HG02610 (cell line): ENCODE measurements at regions not wholly inside any gene's neighbourhood (a gene's known extent, or its start where the extent isn't known, plus 50 kb on each side); places are given as distances from the start of the nearest gene placed in this dataset.

Source experiments
- ATAC-seq: cut with Tn5 transposase; IDR thresholded peaks from one replicate; pipeline ENCODE4 v1.9.1; 2021; ENCODE audit warnings: mild to moderate bottlenecking, moderate library complexity; ENCODE audit not compliant: unreplicated experiment

GRCh38 chr18:38413193-38413592, 847.6 kb upstream of the CELF4 start:
- no peak for ATAC-seq

- ATAC-seq: no peak
Observed at GRCh38 chr18:38406607-38407006, 841.0 kb upstream of the CELF4 start.

- no peak for ATAC-seq
Observed at GRCh38 chr18:38402509-38402908, 836.9 kb upstream of the CELF4 start.

DNA sequence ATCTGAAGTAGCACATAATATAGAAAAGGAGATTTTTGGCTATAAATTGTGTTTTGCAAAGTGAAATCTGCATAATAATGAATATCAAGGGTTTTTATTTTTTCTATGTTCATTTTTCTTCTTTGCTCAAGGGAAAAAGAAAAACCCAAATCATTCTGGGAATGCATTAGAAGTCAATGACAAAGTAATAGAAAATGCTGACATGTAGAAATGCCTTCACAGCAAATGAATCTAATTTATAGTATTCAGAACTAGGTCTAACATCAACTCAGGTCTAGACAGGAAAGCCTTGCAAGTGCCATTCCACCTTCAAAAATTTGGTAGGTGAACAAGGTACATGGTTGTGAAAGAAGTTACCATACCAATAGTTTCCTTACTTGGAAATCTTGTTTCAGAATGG, 831.5 kb upstream of the CELF4 start:
- no peak for ATAC-seq

DNA sequence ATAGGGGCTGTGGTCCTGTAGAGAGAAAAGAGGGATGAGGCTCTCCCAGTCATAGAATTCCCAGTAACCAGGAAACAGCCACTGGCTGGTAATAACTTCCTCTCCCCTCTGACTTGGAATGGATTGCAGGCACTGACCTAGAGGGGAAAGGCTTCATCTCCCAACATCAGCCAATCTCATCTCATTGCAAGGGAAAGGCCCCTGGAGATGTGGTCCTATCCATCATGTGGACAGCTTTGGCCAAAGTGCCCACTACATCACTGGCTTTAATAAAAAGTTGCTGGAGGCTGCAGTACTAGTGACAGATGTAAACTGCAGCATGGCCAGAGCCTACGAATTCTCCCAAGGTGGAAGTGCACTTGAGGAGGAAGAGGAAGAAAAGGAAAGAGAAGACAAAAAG, 820.5 kb upstream of the CELF4 start:
- ATAC-seq: no peak

- peak; percentile 58 for ATAC-seq
Observed at GRCh38 chr18:38369772-38370690, 804.4 kb upstream of the CELF4 start.

- ATAC-seq: no peak
Observed at GRCh38 chr18:38368886-38369285, 803.3 kb upstream of the CELF4 start.

DNA sequence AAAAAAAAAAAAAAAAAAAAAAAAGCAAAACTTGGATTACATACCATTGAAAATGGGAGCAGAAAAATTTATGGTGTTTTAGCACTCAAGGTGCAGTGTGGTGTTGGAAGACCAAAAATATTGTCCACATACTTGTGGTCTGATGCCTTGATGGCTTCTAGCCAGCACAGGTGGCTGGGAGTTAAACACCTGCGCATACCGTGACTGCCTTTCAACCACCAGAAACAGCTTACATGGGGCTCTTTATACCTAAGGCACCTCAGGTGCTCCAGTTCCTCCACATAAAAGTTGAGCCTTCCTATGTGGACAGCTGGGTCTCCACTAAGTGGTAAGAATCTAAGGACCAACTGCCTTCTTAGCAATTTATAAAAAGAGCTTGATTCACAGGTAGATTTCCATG, 802.6 kb upstream of the CELF4 start:
- no peak for ATAC-seq

- no peak for ATAC-seq
Observed at GRCh38 chr18:38367473-38367872, 801.9 kb upstream of the CELF4 start.

- no peak for ATAC-seq
Observed at GRCh38 chr18:38362286-38362792, 796.7 kb upstream of the CELF4 start.

- ATAC-seq: no peak
Observed at GRCh38 chr18:38358805-38359657, 793.4 kb upstream of the CELF4 start.

DNA sequence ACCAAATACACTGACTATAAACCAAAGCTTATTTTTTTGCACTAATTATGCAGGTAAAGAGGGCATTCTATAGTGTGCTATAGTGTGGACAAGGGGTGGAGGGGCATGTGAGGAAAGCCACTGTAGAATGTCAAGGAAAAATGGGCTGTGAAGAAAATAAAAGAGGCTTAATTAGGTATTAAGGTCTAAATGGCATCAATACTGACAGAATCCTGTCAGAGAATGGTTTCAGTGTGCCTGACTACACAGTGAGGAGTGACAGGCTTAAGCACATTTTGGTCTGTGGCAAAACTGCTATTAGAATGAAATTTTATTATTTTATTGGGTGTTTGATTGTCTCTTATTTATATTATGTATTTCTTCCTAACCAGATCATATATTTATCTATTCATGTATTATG, 787.6 kb upstream of the CELF4 start:
- no peak for ATAC-seq

DNA sequence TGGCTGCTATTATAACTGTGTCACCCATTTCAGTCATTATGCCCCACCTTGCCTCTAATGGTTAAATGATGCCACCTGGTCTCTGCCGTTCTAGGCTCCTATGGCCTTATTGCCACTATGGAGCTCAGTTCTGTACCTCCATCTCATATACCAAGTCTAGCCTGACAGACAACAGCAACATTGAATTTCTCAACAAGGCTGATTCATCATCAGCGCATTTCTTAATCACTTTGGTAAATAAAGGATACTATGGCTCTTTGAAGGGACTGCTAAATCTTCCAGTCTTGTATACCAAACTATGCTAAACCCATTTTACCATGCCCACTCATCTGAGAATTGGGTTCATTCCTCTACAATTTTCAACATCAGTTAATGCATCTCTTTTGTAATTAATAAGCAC, 784.5 kb upstream of the CELF4 start:
- no peak for ATAC-seq

DNA sequence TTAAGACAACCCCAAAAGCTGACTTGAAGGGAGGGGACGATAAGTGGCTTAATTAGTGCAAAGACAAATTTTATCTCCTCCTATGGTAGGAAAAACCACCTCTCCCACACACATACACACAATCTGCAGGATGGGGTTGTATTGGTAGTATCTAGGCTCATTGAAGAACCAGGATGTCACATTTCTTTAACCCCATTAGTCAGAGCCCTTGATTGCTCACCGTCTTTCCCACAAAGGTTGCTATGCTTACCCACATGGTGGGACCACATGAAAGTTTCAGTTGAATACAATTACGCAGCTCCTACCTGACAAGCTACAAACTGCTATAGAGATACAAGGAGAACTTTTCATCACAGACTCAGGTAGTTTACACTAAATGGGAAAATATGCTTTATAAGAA, 765.0 kb upstream of the CELF4 start:
- no peak for ATAC-seq

GRCh38 chr18:38329145-38329544, 763.5 kb upstream of the CELF4 start:
- no peak for ATAC-seq

DNA sequence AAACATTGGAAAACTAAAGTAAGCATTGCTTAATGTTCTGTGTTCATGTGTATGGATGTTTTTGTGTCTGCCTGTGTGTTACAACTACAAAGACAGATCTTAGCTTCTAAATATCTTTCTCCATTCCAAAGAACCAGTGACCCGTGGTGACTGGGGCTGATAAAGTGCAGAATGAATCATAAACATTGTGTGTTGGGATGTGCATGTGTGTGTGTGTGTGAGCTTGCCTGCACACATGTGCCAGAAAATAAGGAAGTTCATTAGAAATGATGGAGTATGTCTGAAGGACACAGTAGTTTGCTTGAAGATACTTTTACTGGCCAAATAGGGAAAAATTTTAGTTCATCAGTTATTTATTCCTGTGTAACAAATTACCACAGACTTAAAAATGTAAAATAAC, 756.6 kb upstream of the CELF4 start:
- no peak for ATAC-seq

- no peak for ATAC-seq
Observed at GRCh38 chr18:38321262-38321661, 755.7 kb upstream of the CELF4 start.

DNA sequence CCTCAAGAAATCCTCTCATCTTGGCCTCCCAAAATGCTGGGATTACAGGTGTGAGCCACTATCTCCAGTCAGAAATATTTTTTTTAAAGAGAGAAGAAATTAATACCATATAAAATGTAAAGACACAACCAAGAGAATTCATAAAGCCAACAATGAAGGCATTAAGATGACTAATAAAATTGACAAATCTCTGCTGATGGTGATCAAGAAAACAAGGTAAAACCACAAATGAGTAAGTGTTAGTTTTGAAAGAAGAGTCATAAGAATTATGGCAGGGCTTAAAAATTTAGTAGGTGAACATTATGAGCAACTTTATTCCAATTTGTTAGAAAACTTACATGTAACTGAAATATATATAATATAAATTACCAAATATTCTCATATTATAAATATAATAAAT, 752.8 kb upstream of the CELF4 start:
- ATAC-seq: no peak

GRCh38 chr18:38313831-38314230, 748.2 kb upstream of the CELF4 start:
- no peak for ATAC-seq

- no peak for ATAC-seq
Observed at GRCh38 chr18:38312532-38312931, 746.9 kb upstream of the CELF4 start.

DNA sequence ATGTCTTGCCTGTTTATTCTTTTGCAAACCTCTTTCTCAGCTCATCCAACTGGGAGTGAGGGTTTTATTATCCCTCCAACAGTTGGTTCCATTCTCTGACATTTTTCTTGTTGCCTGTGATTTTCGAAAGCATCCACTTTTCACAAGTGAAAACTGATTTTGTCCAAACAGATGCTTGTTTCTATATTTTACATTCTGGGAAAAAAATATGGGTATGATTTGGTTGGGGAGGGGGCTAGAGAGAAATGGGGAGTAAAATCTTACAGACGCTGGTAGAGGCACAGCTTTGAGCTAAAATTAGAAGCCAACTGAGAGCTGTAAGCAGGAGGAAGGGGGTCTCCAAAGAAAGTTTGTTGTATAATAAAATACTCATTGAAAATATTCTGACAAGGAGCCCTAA, 745.3 kb upstream of the CELF4 start:
- no peak for ATAC-seq

GRCh38 chr18:38307914-38308313, 742.3 kb upstream of the CELF4 start:
- no peak for ATAC-seq
